B cell (primary cell): ENCODE measurements at regions not wholly inside any gene's neighbourhood (a gene's known extent, or its start where the extent isn't known, plus 50 kb on each side); places are given as distances from the start of the nearest gene placed in this dataset.

Source experiments
- ATAC-seq: fragments of 200-7000 bp; cut with Tn5 transposase; one replicate; pipeline ENCODE4 v1.10.0; 2021; ENCODE audit warnings: low read depth, mild to moderate bottlenecking, moderate number of reproducible peaks, moderate library complexity
- CTCF ChIA-PET: fragments of 350-600 bp; sonication (Branson Sonifier 250); formaldehyde crosslinking; loops from one replicate; lab custom pipeline; 2021; ENCODE audit warnings: antibody characterized with exemption, inconsistent platforms; lab: Charles Lee
- POLR2A ChIA-PET: fragments of 350-600 bp; sonication (Branson Sonifier 250); formaldehyde crosslinking; loops from one replicate; lab custom pipeline; 2021; ENCODE audit warnings: antibody characterized with exemption; lab: Charles Lee
- DNase-seq: peaks from one replicate; pipeline ENCODE4 v3.0.0; 2013
- H2AFZ ChIP-seq: 2 replicates; pipeline ENCODE4 v1.6.1; 2012; ENCODE audit warnings: mild to moderate bottlenecking, low read depth, low read length; ENCODE audit not compliant: insufficient read depth, poor library complexity, severe bottlenecking
- H3K27ac ChIP-seq, 2 donors: 1 replicate in 1 of 2; 2 replicates in 1 of 2; pipeline ENCODE4 v1.5.1; 2012 to 2013; ENCODE audit warnings: low read length in 2 of 2, mild to moderate bottlenecking in 2 of 2, moderate library complexity in 1 of 2
- H3K27me3 ChIP-seq, 4 experiments: fragments of 200-600 bp in 1 of 4; sonication (generic) in 1 of 4; replicated peaks in 1 of 4; 1 replicate in 2 of 4; 2 replicates in 2 of 4; pipeline versions ENCODE4 v1.6.1 to v1.7.0; 2013 to 2016; ENCODE audit warnings: low read length in 3 of 4, mild to moderate bottlenecking in 2 of 4, mixed read lengths in 1 of 4, moderate library complexity in 1 of 4; ENCODE audit not compliant: insufficient read depth in 4 of 4, control insufficient read depth in 3 of 4; ENCODE audit errors: control extremely low read depth in 1 of 4
- H3K36me3 ChIP-seq, 2 experiments: replicated peaks in 1 of 2; 1 replicate in 1 of 2; 2 replicates in 1 of 2; pipeline versions ENCODE4 v1.6.1 to v1.7.1; 2013; ENCODE audit warnings: low read length in 1 of 2; ENCODE audit not compliant: insufficient read depth in 2 of 2, control insufficient read depth in 1 of 2; ENCODE audit errors: control extremely low read depth in 1 of 2, extremely low read depth in 1 of 2
- H3K4me1 ChIP-seq, 2 donors: fragments of 200-600 bp in 1 of 2; sonication (generic) in 1 of 2; 1 replicate in 1 of 2; 2 replicates in 1 of 2; pipeline versions ENCODE4 v1.5.1 to v1.6.1; 2013 to 2017; ENCODE audit warnings: low read length in 2 of 2; ENCODE audit not compliant: control insufficient read depth in 2 of 2, insufficient read depth in 2 of 2
- H3K4me2 ChIP-seq: replicated peaks from 2 replicates; pipeline ENCODE3; 2012; ENCODE audit warnings: mild to moderate bottlenecking, low read depth, low read length; ENCODE audit not compliant: poor library complexity, severe bottlenecking
- H3K4me3 ChIP-seq, 5 experiments: fragments of 200-600 bp in 1 of 5; sonication (generic) in 1 of 5; 1 replicate in 3 of 5; 2 replicates in 2 of 5; pipeline versions ENCODE4 v1.5.1 to v1.7.0; 2011 to 2016; ENCODE audit warnings: low read length in 4 of 5, mild to moderate bottlenecking in 4 of 5, low read depth in 2 of 5, control low read depth in 1 of 5, moderate library complexity in 1 of 5; ENCODE audit not compliant: insufficient read depth in 1 of 5; ENCODE audit errors: control extremely low read depth in 1 of 5, extremely low read depth in 1 of 5
- H3K79me2 ChIP-seq: fragments of 200-600 bp; sonication (generic); one replicate; pipeline ENCODE4 v1.6.0; 2016; ENCODE audit warnings: low read length; ENCODE audit not compliant: control insufficient read depth, insufficient read depth
- H3K9ac ChIP-seq: fragments of 200-600 bp; sonication (generic); 2 replicates; pipeline ENCODE4 v1.6.1; 2017; ENCODE audit warnings: mild to moderate bottlenecking, low read length, moderate library complexity
- H3K9me3 ChIP-seq, 3 donors: one replicate each; pipeline versions ENCODE4 v1.6.1 to v1.7.1; 2013; ENCODE audit warnings: low read length in 2 of 3; ENCODE audit not compliant: control insufficient read depth in 2 of 3, insufficient read depth in 1 of 3; ENCODE audit errors: control extremely low read depth in 1 of 3
- H4K20me1 ChIP-seq: 2 replicates; pipeline ENCODE4 v1.6.0; 2012; ENCODE audit warnings: mild to moderate bottlenecking, low read length; ENCODE audit not compliant: insufficient read depth, control insufficient read depth, poor library complexity, severe bottlenecking
- H3K27ac Mint-ChIP-seq: one replicate; pipeline ENCODE4 v1.8.0; 2021; ENCODE audit warnings: mixed read lengths
- H3K27me3 Mint-ChIP-seq: one replicate; pipeline ENCODE4 v1.8.0; 2021; ENCODE audit warnings: mixed read lengths
- H3K4me1 Mint-ChIP-seq: one replicate; pipeline ENCODE4 v1.8.0; 2021; ENCODE audit warnings: mixed read lengths
- H3K4me3 Mint-ChIP-seq: one replicate; pipeline ENCODE4 v1.8.0; 2021; ENCODE audit warnings: mixed read lengths
- H3K9me3 Mint-ChIP-seq: one replicate; pipeline ENCODE4 v1.8.0; 2022; ENCODE audit warnings: mixed read lengths; ENCODE audit not compliant: insufficient read depth
- CTCF ChIP-seq: fragments of 200-600 bp; IDR thresholded peaks from one replicate; pipeline ENCODE4 v1.8.0; 2022; ENCODE audit warnings: antibody characterized with exemption, mild to moderate bottlenecking
- EZH2 ChIP-seq: IDR thresholded peaks from 2 replicates; pipeline ENCODE4 v1.6.1; 2012; ENCODE audit warnings: borderline replicate concordance, low read depth, mild to moderate bottlenecking, moderate library complexity, low read length; ENCODE audit not compliant: insufficient read depth, poor library complexity, severe bottlenecking
- WGBS: methylation state at CpG from one replicate; pipeline ENCODE4 v1.1.5; 2013; ENCODE audit warnings: missing lambda C conversion rate; ENCODE audit not compliant: insufficient coverage; 5-methylcytosine and 5-hydroxymethylcytosine counted together
- intact Hi-C: fragments of 100-400 bp; cut with micrococcal nuclease; formaldehyde crosslinking; loops from one replicate; pipeline ENCODE4 v1.10.0; 2022

- no peak for ATAC-seq
- Histone ChIP-seq H3K36me3 (no peaks in the 10 kb centered on the region), H4K20me1 (no peaks in the 10 kb centered on the region), H2AFZ (no peak overlapping the region), H3K79me2 (no peaks in the 10 kb centered on the region), H3K4me2 (no peak overlapping the region), H3K9me3 (no peaks in the 10 kb centered on the region), H3K4me1 (no peaks in the 10 kb centered on the region), H3K9ac (no peak overlapping the region), H3K27ac (no peak overlapping the region), H3K4me3 (no peak overlapping the region), H3K27me3 (no peaks in the 10 kb centered on the region)
- DNase-seq, result no peak
- no peak overlapping the region for H3K4me3 Mint-ChIP-seq
- H3K9me3 Mint-ChIP-seq, result no peaks in the 10 kb centered on the region
- intact Hi-C loops, result no loop called here
- H3K27me3 Mint-ChIP-seq, result no peaks in the 10 kb centered on the region
- WGBS, result no CpG with 5 or more reads among the region's 2 CpGs
- H3K27ac Mint-ChIP-seq, result no peak overlapping the region
- POLR2A ChIA-PET, result no interaction called here
- CTCF ChIA-PET, result no interaction called here
- TF ChIP-seq EZH2 (no peak), CTCF (no peak)
- no peaks in the 10 kb centered on the region for H3K4me1 Mint-ChIP-seq
These were observed 368.9 kb upstream of the ST8SIA4 start for GRCh38 chr5:101271945-101272344.

- Histone ChIP-seq H2AFZ (no peak overlapping the region), H3K9me3 (no peaks in the 10 kb centered on the region), H3K4me3 (no peak overlapping the region), H3K27me3 (no peaks in the 10 kb centered on the region), H3K79me2 (no peaks in the 10 kb centered on the region), H3K27ac (no peak overlapping the region), H3K4me2 (no peak overlapping the region), H3K9ac (no peak overlapping the region), H4K20me1 (no peaks in the 10 kb centered on the region), H3K36me3 (no peaks in the 10 kb centered on the region), H3K4me1 (no peaks in the 10 kb centered on the region)
- Mint-ChIP-seq H3K4me3 (no peak overlapping the region), H3K9me3 (no peaks in the 10 kb centered on the region), H3K4me1 (no peaks in the 10 kb centered on the region), H3K27ac (no peak overlapping the region), H3K27me3 (no peaks in the 10 kb centered on the region)
- no peak for ATAC-seq
- WGBS, result 56% methylated on average over 1 of the region's 2 CpGs
- CTCF ChIA-PET, result no interaction called here
- intact Hi-C loops, result no loop called here
- TF ChIP-seq EZH2 (no peak), CTCF (no peak)
- no peak for DNase-seq
- POLR2A ChIA-PET, result no interaction called here
These were observed 368.3 kb upstream of the ST8SIA4 start for GRCh38 chr5:101271416-101271815.
